ENCODE measurements at regions not wholly inside any gene's neighbourhood (a gene's known extent, or its start where the extent isn't known, plus 50 kb on each side); places are given as distances from the start of the nearest gene placed in this dataset.

DNA sequence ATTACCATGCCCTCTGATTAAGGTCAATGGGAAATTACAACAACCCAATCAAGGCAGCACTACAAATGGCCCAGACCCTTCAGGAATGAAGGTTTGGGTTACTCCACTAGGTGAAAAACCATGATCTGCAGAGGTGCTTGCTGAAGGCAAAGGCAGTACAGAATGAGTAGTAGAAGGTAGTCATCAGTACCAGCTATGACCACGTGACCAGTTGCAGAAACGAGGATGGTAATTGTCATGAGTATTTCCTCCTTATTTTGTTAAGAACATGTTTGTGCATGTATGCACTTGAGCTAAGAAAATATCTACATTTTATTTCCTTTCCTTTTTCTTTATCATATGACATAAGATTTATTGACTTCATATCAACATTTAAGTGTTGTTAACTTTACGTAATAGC is 607.1 kb downstream of the KCNT2 start:
- no peak overlapping the region for H3K4me3 ChIP-seq (ENCODE audit: control insufficient read depth, low read depth, low read length)
- no peak for DNase-seq (ENCODE audit: low read depth)
- TF ChIP-seq, protein P1, sequence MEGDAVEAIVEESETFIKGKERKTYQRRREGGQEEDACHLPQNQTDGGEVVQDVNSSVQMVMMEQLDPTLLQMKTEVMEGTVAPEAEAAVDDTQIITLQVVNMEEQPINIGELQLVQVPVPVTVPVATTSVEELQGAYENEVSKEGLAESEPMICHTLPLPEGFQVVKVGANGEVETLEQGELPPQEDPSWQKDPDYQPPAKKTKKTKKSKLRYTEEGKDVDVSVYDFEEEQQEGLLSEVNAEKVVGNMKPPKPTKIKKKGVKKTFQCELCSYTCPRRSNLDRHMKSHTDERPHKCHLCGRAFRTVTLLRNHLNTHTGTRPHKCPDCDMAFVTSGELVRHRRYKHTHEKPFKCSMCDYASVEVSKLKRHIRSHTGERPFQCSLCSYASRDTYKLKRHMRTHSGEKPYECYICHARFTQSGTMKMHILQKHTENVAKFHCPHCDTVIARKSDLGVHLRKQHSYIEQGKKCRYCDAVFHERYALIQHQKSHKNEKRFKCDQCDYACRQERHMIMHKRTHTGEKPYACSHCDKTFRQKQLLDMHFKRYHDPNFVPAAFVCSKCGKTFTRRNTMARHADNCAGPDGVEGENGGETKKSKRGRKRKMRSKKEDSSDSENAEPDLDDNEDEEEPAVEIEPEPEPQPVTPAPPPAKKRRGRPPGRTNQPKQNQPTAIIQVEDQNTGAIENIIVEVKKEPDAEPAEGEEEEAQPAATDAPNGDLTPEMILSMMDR (IDR thresholded peaks at IDR 0.05; ENCODE audit: control insufficient read depth, insufficient read depth, low read depth, low read length, missing control alignments), result no peak

DNA sequence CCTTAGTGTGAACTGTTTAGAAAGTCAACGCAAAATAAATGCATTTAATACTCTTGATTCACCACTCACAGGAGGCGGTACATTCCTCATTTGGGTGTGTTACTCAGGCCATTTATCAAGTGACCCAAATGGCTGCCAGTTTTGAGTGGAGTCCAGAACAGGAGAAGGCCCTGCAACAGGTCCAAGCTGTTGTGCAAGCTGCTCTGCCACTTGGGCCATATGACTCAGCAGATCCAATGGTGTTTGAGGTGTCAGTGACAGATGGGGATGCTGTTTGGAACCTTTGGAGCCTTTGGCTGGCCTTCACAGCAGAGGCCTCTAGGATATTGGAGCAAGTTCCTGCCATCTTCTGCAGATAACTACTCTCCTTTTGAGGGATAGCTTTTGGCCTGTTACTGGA is 609.2 kb downstream of the KCNT2 start:
- no peak overlapping the region for H3K4me3 ChIP-seq (ENCODE audit: control insufficient read depth, low read depth, low read length)
- no peak for DNase-seq (ENCODE audit: low read depth)
- TF ChIP-seq, protein P1 (IDR thresholded peaks at IDR 0.05; ENCODE audit: control insufficient read depth, insufficient read depth, low read depth, low read length, missing control alignments), result no peak

DNA sequence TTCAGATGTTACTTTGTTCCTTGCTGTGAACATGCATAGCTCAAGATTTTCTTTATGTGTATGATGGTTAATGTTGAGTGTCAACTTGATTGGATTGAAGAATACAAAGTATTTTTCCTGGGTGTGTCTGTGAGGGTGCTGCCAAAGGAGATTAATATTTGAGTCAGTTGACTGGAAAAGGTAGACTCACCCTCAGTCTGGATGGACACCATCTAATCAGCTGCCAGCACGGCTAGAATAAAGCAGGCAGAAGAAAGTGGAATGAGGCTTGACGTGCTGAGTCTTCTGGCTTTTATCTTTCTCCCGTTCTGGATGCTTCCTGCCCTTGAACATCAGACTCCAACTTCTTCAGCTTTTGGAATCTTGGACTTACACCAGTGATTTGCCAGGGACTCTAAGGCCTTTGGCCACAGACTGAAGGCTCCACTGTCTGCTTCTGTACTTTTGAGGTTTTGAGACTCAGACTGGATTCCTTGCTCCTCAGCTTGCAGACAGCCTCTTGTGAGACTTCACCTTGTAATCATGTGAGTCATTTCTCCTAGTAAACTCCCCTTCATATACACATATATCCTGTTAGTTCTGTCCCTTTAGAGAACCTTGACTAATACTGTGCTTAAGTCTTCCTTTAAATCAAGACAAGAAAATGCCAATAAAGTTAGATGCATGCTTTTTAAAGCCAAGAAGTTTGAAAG is 626.6 kb downstream of the KCNT2 start:
- DNase-seq (ENCODE audit: low read depth), result no peak
- TF ChIP-seq, protein P1 (IDR thresholded peaks at IDR 0.05; ENCODE audit: control insufficient read depth, insufficient read depth, low read depth, low read length, missing control alignments), result no peak
- H3K4me3 ChIP-seq (ENCODE audit: control insufficient read depth, low read depth, low read length), result no peak overlapping the region

DNA sequence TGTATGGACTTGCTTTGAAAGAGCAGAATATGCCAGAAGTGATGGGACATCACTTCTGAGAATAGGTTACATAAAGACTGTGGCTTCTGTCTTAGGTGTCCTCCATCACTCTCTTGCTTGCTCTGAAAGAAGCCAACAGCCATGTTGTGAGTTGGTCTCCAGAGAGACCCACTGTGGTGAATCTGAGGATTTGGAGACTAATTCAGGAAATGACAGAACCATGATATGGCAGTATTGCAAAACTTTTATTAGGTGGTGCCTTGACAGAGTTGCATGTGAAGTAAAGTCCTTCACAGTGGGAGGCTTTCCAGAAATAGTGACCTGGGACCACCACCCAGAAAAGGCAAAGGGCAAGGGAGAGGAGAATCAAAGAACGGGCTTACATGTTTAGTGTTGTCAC is 628.6 kb downstream of the KCNT2 start:
- TF ChIP-seq, protein P1 (IDR thresholded peaks at IDR 0.05; ENCODE audit: control insufficient read depth, insufficient read depth, low read depth, low read length, missing control alignments), result no peak
- DNase-seq (ENCODE audit: low read depth), result no peak
- H3K4me3 ChIP-seq (ENCODE audit: control insufficient read depth, low read depth, low read length), result no peak overlapping the region

DNA sequence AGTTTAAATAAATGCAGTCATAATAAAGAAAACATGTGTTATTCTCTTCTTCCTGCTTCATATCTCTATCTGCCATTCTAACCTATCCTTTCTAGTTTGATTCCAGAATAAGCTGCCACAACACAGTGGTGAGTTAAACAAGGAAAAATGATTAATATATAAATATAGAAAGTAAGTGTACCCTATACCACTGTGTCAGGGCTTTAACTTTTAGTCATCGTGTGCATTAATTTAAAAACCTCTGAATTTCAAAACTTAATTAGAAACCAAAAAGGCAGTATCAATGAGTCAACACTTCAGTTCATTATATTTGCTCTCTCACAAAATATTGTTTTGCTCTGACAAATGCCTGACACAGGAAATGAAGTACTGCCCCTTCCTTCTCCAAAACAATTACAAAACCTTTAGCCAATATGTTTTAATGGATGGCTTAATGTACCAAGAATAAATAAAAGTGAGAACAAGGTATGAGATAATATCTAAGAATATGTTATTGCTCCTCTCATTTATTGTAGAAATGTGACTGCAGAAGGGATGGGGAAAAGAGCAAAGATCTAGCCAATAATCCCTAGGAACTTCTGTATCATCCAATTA is 634.8 kb downstream of the KCNT2 start:
- TF ChIP-seq, protein P1 (IDR thresholded peaks at IDR 0.05; ENCODE audit: control insufficient read depth, insufficient read depth, low read depth, low read length, missing control alignments), result no peak
- no peak overlapping the region for H3K4me3 ChIP-seq (ENCODE audit: control insufficient read depth, low read depth, low read length)
- DNase-seq (ENCODE audit: low read depth), result no peak

DNA sequence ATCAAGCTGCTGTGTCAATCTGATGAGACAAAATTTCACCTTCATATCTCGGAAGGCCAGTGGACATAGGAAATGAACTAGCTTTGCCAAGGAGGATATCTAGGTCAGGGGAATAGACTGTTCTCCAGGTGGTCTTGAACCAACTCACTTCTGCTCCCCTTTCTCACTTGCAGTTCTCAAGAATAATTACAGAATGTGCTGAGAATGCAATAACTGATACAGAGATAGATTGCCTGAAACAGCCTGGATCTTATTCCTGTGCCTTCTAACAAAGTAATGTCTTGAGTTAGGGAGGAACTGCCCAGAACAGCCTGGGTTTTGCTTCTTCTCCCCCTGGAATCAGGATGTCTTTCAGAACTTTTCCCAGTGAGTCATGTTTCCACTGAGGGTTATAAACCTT is 636.7 kb downstream of the KCNT2 start:
- TF ChIP-seq, protein P1 (IDR thresholded peaks at IDR 0.05; ENCODE audit: control insufficient read depth, insufficient read depth, low read depth, low read length, missing control alignments), result no peak
- no peak overlapping the region for H3K4me3 ChIP-seq (ENCODE audit: control insufficient read depth, low read depth, low read length)
- no peak for DNase-seq (ENCODE audit: low read depth)

Data from AG09309 (cell line).